ENCODE measurements at regions not wholly inside any gene's neighbourhood (a gene's known extent, or its start where the extent isn't known, plus 50 kb on each side); places are given as distances from the start of the nearest gene placed in this dataset.

DNA sequence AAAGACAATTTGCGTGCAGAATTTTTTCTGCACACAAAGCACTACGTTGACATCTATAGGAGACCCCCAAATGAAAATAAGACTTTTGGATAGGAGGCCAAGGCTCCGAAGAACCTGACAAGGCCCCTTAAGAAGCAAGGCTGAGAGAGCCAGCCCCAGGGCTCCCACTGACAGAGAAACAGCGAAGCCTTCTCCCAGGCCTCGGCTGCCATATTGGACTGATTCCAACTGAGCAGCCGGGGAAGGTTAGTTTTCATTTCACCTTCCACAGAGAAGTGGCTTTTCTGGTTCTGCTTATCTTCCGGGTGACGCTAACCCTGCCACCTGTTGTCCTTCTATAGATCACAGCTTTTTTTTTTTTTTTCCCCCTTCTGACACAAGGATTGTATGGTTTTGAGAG lies 356.7 kb downstream of the SOX9 start:
- TF ChIP-seq, protein P1, sequence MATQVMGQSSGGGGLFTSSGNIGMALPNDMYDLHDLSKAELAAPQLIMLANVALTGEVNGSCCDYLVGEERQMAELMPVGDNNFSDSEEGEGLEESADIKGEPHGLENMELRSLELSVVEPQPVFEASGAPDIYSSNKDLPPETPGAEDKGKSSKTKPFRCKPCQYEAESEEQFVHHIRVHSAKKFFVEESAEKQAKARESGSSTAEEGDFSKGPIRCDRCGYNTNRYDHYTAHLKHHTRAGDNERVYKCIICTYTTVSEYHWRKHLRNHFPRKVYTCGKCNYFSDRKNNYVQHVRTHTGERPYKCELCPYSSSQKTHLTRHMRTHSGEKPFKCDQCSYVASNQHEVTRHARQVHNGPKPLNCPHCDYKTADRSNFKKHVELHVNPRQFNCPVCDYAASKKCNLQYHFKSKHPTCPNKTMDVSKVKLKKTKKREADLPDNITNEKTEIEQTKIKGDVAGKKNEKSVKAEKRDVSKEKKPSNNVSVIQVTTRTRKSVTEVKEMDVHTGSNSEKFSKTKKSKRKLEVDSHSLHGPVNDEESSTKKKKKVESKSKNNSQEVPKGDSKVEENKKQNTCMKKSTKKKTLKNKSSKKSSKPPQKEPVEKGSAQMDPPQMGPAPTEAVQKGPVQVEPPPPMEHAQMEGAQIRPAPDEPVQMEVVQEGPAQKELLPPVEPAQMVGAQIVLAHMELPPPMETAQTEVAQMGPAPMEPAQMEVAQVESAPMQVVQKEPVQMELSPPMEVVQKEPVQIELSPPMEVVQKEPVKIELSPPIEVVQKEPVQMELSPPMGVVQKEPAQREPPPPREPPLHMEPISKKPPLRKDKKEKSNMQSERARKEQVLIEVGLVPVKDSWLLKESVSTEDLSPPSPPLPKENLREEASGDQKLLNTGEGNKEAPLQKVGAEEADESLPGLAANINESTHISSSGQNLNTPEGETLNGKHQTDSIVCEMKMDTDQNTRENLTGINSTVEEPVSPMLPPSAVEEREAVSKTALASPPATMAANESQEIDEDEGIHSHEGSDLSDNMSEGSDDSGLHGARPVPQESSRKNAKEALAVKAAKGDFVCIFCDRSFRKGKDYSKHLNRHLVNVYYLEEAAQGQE (IDR thresholded peaks at IDR 0.05; ENCODE audit: insufficient read depth in 1 of 2, low read depth in 2 of 2, low read length in 2 of 2): no peak
- TF ChIP-seq TAF1 (IDR thresholded peaks at IDR 0.05; ENCODE audit: borderline replicate concordance, insufficient read depth, low read length) (no peak), POLR2AphosphoS5 (IDR thresholded peaks at IDR 0.05; ENCODE audit: low read depth, low read length) (no peak), SIN3A (IDR thresholded peaks at IDR 0.05; ENCODE audit: borderline replicate concordance, insufficient read depth, low read length) (no peak), FOXP2 (optimal IDR thresholded peaks at IDR 0.05; ENCODE audit: borderline replicate concordance, extremely low read depth, extremely low read length, insufficient read depth) (no peak)

DNA sequence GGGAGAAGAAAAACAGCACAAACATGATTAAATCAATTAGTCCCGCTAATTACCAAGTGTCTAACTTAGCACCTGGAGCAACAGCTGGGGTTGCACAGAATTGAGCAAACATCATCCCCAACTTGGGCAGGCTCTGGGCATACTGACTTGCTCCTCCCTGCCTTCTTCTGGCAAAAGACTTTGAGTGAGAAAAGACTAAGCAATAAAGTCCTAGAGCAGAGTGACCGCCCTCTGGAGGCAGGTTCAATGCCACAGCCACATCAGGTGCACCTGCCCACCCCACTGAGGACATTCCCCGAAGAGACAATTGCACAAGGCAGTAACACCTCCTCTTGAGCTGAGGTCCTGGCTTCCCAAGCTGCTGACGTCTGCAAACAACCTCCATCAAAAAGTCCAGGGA lies 358.3 kb downstream of the SOX9 start:
- TF ChIP-seq TAF1 (IDR thresholded peaks at IDR 0.05; ENCODE audit: borderline replicate concordance, insufficient read depth, low read length): no peak
- TF ChIP-seq, protein P1 (IDR thresholded peaks at IDR 0.05; ENCODE audit: insufficient read depth in 1 of 2, low read depth in 2 of 2, low read length in 2 of 2): no peak
- no peak for TF ChIP-seq SIN3A (IDR thresholded peaks at IDR 0.05; ENCODE audit: borderline replicate concordance, insufficient read depth, low read length)
- TF ChIP-seq POLR2AphosphoS5 (IDR thresholded peaks at IDR 0.05; ENCODE audit: low read depth, low read length): no peak
- no peak for TF ChIP-seq FOXP2 (optimal IDR thresholded peaks at IDR 0.05; ENCODE audit: borderline replicate concordance, extremely low read depth, extremely low read length, insufficient read depth)

DNA sequence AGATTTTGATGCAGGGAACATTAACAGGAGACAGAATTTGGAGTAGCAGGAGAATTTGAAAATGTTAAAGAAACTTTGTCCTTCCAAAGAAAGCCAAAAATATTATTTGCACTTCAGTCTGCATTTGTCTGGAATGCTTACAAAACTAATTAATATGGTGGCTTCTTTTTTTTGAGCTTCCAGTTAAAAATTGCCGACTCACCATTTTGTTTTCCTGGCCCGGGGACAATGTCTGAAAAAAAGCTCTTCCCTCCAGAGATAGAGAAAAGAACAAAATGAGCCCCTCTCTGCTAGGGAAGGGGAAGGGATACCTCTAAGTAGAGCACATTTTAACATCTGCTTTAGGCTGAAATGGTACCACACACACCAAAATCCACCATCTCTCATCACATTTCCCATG lies 360.8 kb downstream of the SOX9 start:
- TF ChIP-seq POLR2AphosphoS5 (IDR thresholded peaks at IDR 0.05; ENCODE audit: low read depth, low read length): no peak
- no peak for TF ChIP-seq SIN3A (IDR thresholded peaks at IDR 0.05; ENCODE audit: borderline replicate concordance, insufficient read depth, low read length)
- TF ChIP-seq TAF1 (IDR thresholded peaks at IDR 0.05; ENCODE audit: borderline replicate concordance, insufficient read depth, low read length): no peak
- TF ChIP-seq, protein P1 (IDR thresholded peaks at IDR 0.05; ENCODE audit: insufficient read depth in 1 of 2, low read depth in 2 of 2, low read length in 2 of 2): no peak

DNA sequence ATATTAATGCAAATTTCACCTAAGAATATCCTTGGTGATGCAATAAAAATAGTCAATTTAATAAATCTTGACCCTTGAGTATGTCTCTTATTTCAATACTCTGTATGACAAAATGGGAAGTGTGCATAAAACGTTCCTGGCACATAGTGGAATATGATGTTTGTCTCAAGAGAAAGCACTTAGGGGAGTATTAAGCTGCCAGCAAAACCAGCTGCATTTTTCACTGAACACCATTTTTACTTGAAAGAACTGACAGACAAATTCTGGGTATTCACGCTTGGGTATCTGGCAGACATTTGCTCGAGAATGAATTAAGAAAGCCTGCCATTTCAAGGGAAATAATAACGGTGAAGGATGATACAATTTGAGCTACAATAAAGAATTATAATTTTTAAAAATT lies 364.8 kb downstream of the SOX9 start:
- TF ChIP-seq, protein P1 (IDR thresholded peaks at IDR 0.05; ENCODE audit: insufficient read depth in 1 of 2, low read depth in 2 of 2, low read length in 2 of 2): no peak
- TF ChIP-seq SIN3A (IDR thresholded peaks at IDR 0.05; ENCODE audit: borderline replicate concordance, insufficient read depth, low read length) (no peak), FOXP2 (optimal IDR thresholded peaks at IDR 0.05; ENCODE audit: borderline replicate concordance, extremely low read depth, extremely low read length, insufficient read depth) (no peak), POLR2AphosphoS5 (IDR thresholded peaks at IDR 0.05; ENCODE audit: low read depth, low read length) (no peak), TAF1 (IDR thresholded peaks at IDR 0.05; ENCODE audit: borderline replicate concordance, insufficient read depth, low read length) (no peak)

DNA sequence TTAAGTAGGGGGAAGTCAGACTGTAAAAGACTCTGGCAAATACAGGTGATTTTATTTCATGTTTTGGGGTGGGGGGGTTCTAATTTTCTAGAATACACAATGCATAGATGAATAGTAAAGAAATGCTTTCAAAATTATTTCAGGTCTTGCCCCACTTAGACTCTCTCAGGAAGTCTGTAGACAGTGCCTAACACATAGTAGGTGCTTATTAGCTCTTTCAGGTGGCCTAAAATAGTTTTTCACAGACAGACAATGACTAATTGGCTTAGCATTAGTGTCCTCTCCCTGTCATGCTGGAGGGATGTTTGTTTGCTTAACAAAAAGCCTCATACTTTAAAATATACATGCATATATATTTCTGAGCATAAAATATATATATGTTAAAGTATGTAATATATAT lies 366.0 kb downstream of the SOX9 start:
- TF ChIP-seq SIN3A (IDR thresholded peaks at IDR 0.05; ENCODE audit: borderline replicate concordance, insufficient read depth, low read length): no peak
- no peak for TF ChIP-seq POLR2AphosphoS5 (IDR thresholded peaks at IDR 0.05; ENCODE audit: low read depth, low read length)
- no peak for TF ChIP-seq FOXP2 (optimal IDR thresholded peaks at IDR 0.05; ENCODE audit: borderline replicate concordance, extremely low read depth, extremely low read length, insufficient read depth)
- no peak for TF ChIP-seq TAF1 (IDR thresholded peaks at IDR 0.05; ENCODE audit: borderline replicate concordance, insufficient read depth, low read length)
- TF ChIP-seq, protein P1 (IDR thresholded peaks at IDR 0.05; ENCODE audit: insufficient read depth in 1 of 2, low read depth in 2 of 2, low read length in 2 of 2): no peak

Measured in PFSK-1 (cell line).